ENCODE measurements at regions not wholly inside any gene's neighbourhood (a gene's known extent, or its start where the extent isn't known, plus 50 kb on each side); places are given as distances from the start of the nearest gene placed in this dataset.

DNA sequence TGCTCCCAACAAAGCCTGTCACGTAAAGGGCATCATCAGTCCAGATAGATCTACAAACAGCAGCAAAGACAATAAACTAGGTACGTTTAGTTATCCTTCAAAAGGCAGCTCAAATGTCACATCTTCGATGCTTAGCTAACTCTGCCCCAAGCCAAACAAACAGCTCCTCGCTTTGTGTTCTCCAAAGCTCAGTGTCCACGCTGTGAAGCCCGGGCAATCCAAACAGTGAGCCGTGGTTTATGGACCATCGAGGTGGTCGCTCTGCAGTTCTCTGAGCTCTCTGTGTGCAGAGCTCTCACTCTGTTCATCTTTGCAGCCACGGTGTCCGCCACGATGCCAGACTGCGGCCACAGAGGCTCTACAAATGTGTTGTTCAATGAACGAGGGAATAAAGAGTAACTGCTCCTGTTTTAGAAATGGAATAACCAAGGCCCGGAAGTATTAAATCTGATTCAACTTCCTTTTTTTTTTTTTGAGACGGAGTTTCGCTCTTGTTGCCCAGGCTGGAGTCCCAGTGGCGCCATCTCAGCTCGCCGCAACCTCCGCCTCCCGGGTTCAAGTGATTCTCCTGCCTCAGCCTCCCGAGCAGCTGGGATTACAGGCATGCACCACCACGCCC, 117.2 kb upstream of the FAM174B start:
- Histone ChIP-seq H3K4me3 (replicated peaks in 1 of 2; ENCODE audit: low read depth in 1 of 2, low read length in 2 of 2) (no peak overlapping the region), H3K79me2 (ENCODE audit: insufficient read depth, low read length) (no peaks in the 10 kb centered on the region), H3K4me1 (ENCODE audit: control insufficient read depth in 1 of 2, insufficient read depth in 2 of 2, low read length in 2 of 2) (no peaks in the 10 kb centered on the region), H3K9ac (ENCODE audit: low read length) (no peak overlapping the region), H3K9me2 (ENCODE audit: insufficient read depth) (no peaks in the 10 kb centered on the region), H2AFZ (ENCODE audit: low read depth, low read length, poor library complexity, severe bottlenecking) (no peak overlapping the region), H3K4me2 (ENCODE audit: low read length) (no peak overlapping the region), H3K9me3 (ENCODE audit: control insufficient read depth in 1 of 2, insufficient read depth in 1 of 2, low read depth in 1 of 2, low read length in 2 of 2) (no peaks in the 10 kb centered on the region), H3K36me3 (ENCODE audit: control insufficient read depth in 1 of 2, insufficient read depth in 2 of 2, low read length in 2 of 2) (no peaks in the 10 kb centered on the region), H4K20me1 (ENCODE audit: insufficient read depth) (no peaks in the 10 kb centered on the region), H3K27me3 (ENCODE audit: insufficient read depth, low read length) (no peaks in the 10 kb centered on the region), H3K27ac (ENCODE audit: low read depth, low read length) (no peak overlapping the region)
- intact Hi-C loops (cut with micrococcal nuclease): no loop called here
- ChIA-PET RAD21 (ENCODE audit: low non-redundant PET in 1 of 2, low total read pairs in 2 of 2, uncharacterized antibody in 2 of 2, unreplicated experiment in 2 of 2) (no interaction called here), POLR2A (no interaction called here), CTCF (no interaction called here)
- no peak for TF ChIP-seq JUND (IDR thresholded peaks at IDR 0.05)
- TF ChIP-seq CEBPB (IDR thresholded peaks at IDR 0.05; ENCODE audit: low read depth): no peak
- TF ChIP-seq EZH2phosphoT487 (IDR thresholded peaks at IDR 0.05; ENCODE audit: borderline replicate concordance): no peak
- no peak for TF ChIP-seq EZH2 (IDR thresholded peaks at IDR 0.05)
- DNase-seq (ENCODE audit: low read depth, low spot score): no peak
- no peak for ATAC-seq
- BruUV-seq (replicated peaks): no TSS peak

GRCh38 chr15:92773340-92773739, 117.8 kb upstream of the FAM174B start:
- ChIA-PET RAD21 (ENCODE audit: low non-redundant PET in 1 of 2, low total read pairs in 2 of 2, uncharacterized antibody in 2 of 2, unreplicated experiment in 2 of 2) (no interaction called here), CTCF (no interaction called here), POLR2A (no interaction called here)
- Histone ChIP-seq H3K9me3 (ENCODE audit: control insufficient read depth in 1 of 2, insufficient read depth in 1 of 2, low read depth in 1 of 2, low read length in 2 of 2) (no peaks in the 10 kb centered on the region), H3K4me1 (ENCODE audit: control insufficient read depth in 1 of 2, insufficient read depth in 2 of 2, low read length in 2 of 2) (no peaks in the 10 kb centered on the region), H3K27ac (ENCODE audit: low read depth, low read length) (no peak overlapping the region), H3K27me3 (ENCODE audit: insufficient read depth, low read length) (no peaks in the 10 kb centered on the region), H3K36me3 (ENCODE audit: control insufficient read depth in 1 of 2, insufficient read depth in 2 of 2, low read length in 2 of 2) (no peaks in the 10 kb centered on the region), H4K20me1 (ENCODE audit: insufficient read depth) (no peaks in the 10 kb centered on the region), H3K9ac (ENCODE audit: low read length) (no peak overlapping the region), H3K4me3 (replicated peaks in 1 of 2; ENCODE audit: low read depth in 1 of 2, low read length in 2 of 2) (no peak overlapping the region), H3K79me2 (ENCODE audit: insufficient read depth, low read length) (no peaks in the 10 kb centered on the region), H3K9me2 (ENCODE audit: insufficient read depth) (no peaks in the 10 kb centered on the region), H2AFZ (ENCODE audit: low read depth, low read length, poor library complexity, severe bottlenecking) (no peak overlapping the region), H3K4me2 (ENCODE audit: low read length) (no peak overlapping the region)
- TF ChIP-seq JUND (IDR thresholded peaks at IDR 0.05) (no peak), POLR2AphosphoS5 (IDR thresholded peaks at IDR 0.05; ENCODE audit: low read depth, low read length) (no peak), ZNF274 (IDR thresholded peaks at IDR 0.05; ENCODE audit: low read depth, low read length) (no peak)
- TF ChIP-seq, protein P1, sequence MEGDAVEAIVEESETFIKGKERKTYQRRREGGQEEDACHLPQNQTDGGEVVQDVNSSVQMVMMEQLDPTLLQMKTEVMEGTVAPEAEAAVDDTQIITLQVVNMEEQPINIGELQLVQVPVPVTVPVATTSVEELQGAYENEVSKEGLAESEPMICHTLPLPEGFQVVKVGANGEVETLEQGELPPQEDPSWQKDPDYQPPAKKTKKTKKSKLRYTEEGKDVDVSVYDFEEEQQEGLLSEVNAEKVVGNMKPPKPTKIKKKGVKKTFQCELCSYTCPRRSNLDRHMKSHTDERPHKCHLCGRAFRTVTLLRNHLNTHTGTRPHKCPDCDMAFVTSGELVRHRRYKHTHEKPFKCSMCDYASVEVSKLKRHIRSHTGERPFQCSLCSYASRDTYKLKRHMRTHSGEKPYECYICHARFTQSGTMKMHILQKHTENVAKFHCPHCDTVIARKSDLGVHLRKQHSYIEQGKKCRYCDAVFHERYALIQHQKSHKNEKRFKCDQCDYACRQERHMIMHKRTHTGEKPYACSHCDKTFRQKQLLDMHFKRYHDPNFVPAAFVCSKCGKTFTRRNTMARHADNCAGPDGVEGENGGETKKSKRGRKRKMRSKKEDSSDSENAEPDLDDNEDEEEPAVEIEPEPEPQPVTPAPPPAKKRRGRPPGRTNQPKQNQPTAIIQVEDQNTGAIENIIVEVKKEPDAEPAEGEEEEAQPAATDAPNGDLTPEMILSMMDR (IDR thresholded peaks at IDR 0.05 in 2 of 3, conservative IDR thresholded peaks at IDR 0.05 in 1 of 3; ENCODE audit: borderline replicate concordance in 1 of 3, insufficient read depth in 1 of 3, low read depth in 2 of 3, low read length in 2 of 3): no peak
- TF ChIP-seq, protein P2, sequence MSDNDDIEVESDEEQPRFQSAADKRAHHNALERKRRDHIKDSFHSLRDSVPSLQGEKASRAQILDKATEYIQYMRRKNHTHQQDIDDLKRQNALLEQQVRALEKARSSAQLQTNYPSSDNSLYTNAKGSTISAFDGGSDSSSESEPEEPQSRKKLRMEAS (IDR thresholded peaks at IDR 0.05): no peak
- intact Hi-C loops (cut with micrococcal nuclease): no loop called here
- BruUV-seq (replicated peaks): no TSS peak
- DNase-seq (ENCODE audit: low read depth, low spot score) (no peak), ATAC-seq (no peak)

Data from HCT116 (cell line).